ENCODE measurements at regions not wholly inside any gene's neighbourhood (a gene's known extent, or its start where the extent isn't known, plus 50 kb on each side); places are given as distances from the start of the nearest gene placed in this dataset.

GRCh38 chr20:52787216-52787615 lies 184.9 kb upstream of the TSHZ2 start:
- FAIRE-seq (no peak), ATAC-seq (no peak), DNase-seq (ENCODE audit: low spot score) (no peak)
- no peak overlapping the region for H3K9ac ChIP-seq (ENCODE audit: insufficient read depth, low read depth, low read length)
- no peaks in the 10 kb centered on the region for H3K79me2 ChIP-seq (ENCODE audit: insufficient read depth, low read length)
- no peaks in the 10 kb centered on the region for H3K4me1 ChIP-seq (ENCODE audit: insufficient read depth, low read length)
- no peak overlapping the region for H2AFZ ChIP-seq (ENCODE audit: low read length)
- TF ChIP-seq TIGD3 (CRISPR knock-in tag; IDR thresholded peaks at IDR 0.05; ENCODE audit: borderline replicate concordance): no peak
- no peak for TF ChIP-seq ZNF569 (CRISPR knock-in tag; IDR thresholded peaks at IDR 0.05; ENCODE audit: borderline replicate concordance)
- no peak for TF ChIP-seq ZEB1 (IDR thresholded peaks at IDR 0.05; ENCODE audit: insufficient replicate concordance, low read depth)
- no peak for TF ChIP-seq ATF1 (CRISPR knock-in tag; IDR thresholded peaks at IDR 0.05)
- no peak for TF ChIP-seq ZNF205 (CRISPR knock-in tag; IDR thresholded peaks at IDR 0.05)
- no peak for TF ChIP-seq MATR3 (CRISPR knock-in tag; IDR thresholded peaks at IDR 0.05)
- TF ChIP-seq RFX3 (CRISPR knock-in tag; IDR thresholded peaks at IDR 0.05): no peak
- no peak for TF ChIP-seq MEF2D (CRISPR knock-in tag; IDR thresholded peaks at IDR 0.05)
- no peak for TF ChIP-seq ZNF331 (CRISPR knock-in tag; IDR thresholded peaks at IDR 0.05)
- no peak for TF ChIP-seq KAT8 (CRISPR knock-in tag; IDR thresholded peaks at IDR 0.05)
- TF ChIP-seq, protein P1, sequence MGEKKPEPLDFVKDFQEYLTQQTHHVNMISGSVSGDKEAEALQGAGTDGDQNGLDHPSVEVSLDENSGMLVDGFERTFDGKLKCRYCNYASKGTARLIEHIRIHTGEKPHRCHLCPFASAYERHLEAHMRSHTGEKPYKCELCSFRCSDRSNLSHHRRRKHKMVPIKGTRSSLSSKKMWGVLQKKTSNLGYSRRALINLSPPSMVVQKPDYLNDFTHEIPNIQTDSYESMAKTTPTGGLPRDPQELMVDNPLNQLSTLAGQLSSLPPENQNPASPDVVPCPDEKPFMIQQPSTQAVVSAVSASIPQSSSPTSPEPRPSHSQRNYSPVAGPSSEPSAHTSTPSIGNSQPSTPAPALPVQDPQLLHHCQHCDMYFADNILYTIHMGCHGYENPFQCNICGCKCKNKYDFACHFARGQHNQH (CRISPR knock-in tag; IDR thresholded peaks at IDR 0.05): no peak
- no peak for TF ChIP-seq ZNF282 (IDR thresholded peaks at IDR 0.05; ENCODE audit: partially characterized antibody)
- TF ChIP-seq ZNF737 (CRISPR knock-in tag; IDR thresholded peaks at IDR 0.05; ENCODE audit: borderline replicate concordance): no peak
- BruUV-seq (replicated peaks): no TSS peak
- in situ Hi-C loops (cut with HindIII; ENCODE audit: extremely low pct_ligation_motif_present, low pct_unique_long_range_greater_than_20kb) (no loop called here), intact Hi-C loops (cut with micrococcal nuclease; ENCODE audit: unreplicated experiment) (no loop called here)
- no peaks in the 10 kb centered on the region for H3K36me3 ChIP-seq (replicated peaks in 1 of 2; ENCODE audit: control insufficient read depth in 1 of 2, insufficient read depth in 2 of 2, low read length in 2 of 2)
- no peak overlapping the region for H3K4me2 ChIP-seq (ENCODE audit: low read depth, low read length)
- CTCF ChIA-PET (ENCODE audit: low intra/inter-chr PET ratio, low total read pairs): no interaction called here
- WGBS (ENCODE audit: low lambda C conversion rate): 32% methylated on average over 3 of the region's 3 CpGs
- H3K27ac ChIP-seq (ENCODE audit: extremely low read length, insufficient read depth, low read length): no peak overlapping the region
- POLR2A ChIA-PET: no interaction called here
- no peak overlapping the region for H3K4me3 ChIP-seq (replicated peaks in 1 of 3; ENCODE audit: insufficient read depth in 1 of 3, low read depth in 2 of 3, low read length in 3 of 3)
- no peaks in the 10 kb centered on the region for H4K20me1 ChIP-seq (ENCODE audit: insufficient read depth, low read length)
- peaks cover 8% of the 10 kb centered on the region; the same call in 1 of the 2 replicates for H3K9me3 ChIP-seq (ENCODE audit: low read length)
- H3K27me3 ChIP-seq (ENCODE audit: control insufficient read depth in 1 of 2, insufficient read depth in 2 of 2, low read length in 2 of 2): no peaks in the 10 kb centered on the region
